ENCODE measurements at regions not wholly inside any gene's neighbourhood (a gene's known extent, or its start where the extent isn't known, plus 50 kb on each side); places are given as distances from the start of the nearest gene placed in this dataset.

GRCh38 chr21:15160136-15160535 lies 95.3 kb upstream of the NRIP1 start:
- TF ChIP-seq, protein P1, sequence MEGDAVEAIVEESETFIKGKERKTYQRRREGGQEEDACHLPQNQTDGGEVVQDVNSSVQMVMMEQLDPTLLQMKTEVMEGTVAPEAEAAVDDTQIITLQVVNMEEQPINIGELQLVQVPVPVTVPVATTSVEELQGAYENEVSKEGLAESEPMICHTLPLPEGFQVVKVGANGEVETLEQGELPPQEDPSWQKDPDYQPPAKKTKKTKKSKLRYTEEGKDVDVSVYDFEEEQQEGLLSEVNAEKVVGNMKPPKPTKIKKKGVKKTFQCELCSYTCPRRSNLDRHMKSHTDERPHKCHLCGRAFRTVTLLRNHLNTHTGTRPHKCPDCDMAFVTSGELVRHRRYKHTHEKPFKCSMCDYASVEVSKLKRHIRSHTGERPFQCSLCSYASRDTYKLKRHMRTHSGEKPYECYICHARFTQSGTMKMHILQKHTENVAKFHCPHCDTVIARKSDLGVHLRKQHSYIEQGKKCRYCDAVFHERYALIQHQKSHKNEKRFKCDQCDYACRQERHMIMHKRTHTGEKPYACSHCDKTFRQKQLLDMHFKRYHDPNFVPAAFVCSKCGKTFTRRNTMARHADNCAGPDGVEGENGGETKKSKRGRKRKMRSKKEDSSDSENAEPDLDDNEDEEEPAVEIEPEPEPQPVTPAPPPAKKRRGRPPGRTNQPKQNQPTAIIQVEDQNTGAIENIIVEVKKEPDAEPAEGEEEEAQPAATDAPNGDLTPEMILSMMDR (IDR thresholded peaks at IDR 0.05) = no peak
- no peak for TF ChIP-seq POLR2A (IDR thresholded peaks at IDR 0.05)
- no peak for TF ChIP-seq POLR2AphosphoS5 (IDR thresholded peaks at IDR 0.05)

Measured in prostate gland (tissue), 2 donors.